Astrocyte (in vitro differentiated cells and primary cell): ENCODE measurements at regions not wholly inside any gene's neighbourhood (a gene's known extent, or its start where the extent isn't known, plus 50 kb on each side); places are given as distances from the start of the nearest gene placed in this dataset.

Source experiments
- CTCF ChIP-seq: IDR thresholded peaks from 2 replicates; pipeline ENCODE4 v1.5.1; 2011; ENCODE audit warnings: low read depth, mild to moderate bottlenecking, inconsistent platforms, low read length, moderate library complexity; ENCODE audit not compliant: insufficient read depth
- EZH2 ChIP-seq: IDR thresholded peaks from 2 replicates; pipeline ENCODE4 v1.6.1; 2012; ENCODE audit warnings: mild to moderate bottlenecking, low read length, inconsistent platforms; ENCODE audit not compliant: insufficient read depth

DNA sequence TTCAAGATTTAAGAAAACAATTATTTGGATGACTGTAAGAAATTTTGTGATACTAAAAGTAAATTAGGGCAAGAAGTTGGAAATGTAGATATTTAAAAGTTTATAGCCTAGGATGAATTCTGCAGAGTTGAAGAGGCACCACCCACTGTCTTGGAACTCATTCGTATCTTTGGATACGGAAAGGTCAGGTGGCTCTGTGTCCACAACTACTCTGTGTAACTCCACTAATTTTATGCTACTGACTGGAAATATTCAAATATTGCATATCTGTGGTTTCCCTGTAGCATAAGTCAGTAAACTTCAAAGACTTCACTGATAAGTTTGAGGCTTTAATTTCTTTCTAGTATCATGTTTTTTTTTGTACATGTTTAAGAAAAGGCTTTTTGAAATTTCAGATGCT is 156.9 kb upstream of the RPRM start:
- no peak for TF ChIP-seq CTCF
- no peak for TF ChIP-seq EZH2
